NCI-H345 treated with DMSO at 0.1 percent for 48 hours (cell line): ENCODE measurements at regions not wholly inside any gene's neighbourhood (a gene's known extent, or its start where the extent isn't known, plus 50 kb on each side); places are given as distances from the start of the nearest gene placed in this dataset.

ENCODE experiments used
- DNase-seq: peaks from one replicate; lab custom pipeline; 2025; ENCODE audit not compliant: unreplicated experiment; lab: John Stamatoyannopoulos, UW

GRCh38 chr6:26196846-26197635 lies 109.8 kb downstream of the HFE start:
- DNase-seq: peak; percentile 98

GRCh38 chr6:26197636-26197932 lies 110.4 kb downstream of the HFE start:
- DNase-seq: no peak

GRCh38 chr6:26197933-26198721 lies 110.9 kb downstream of the HFE start:
- peak; percentile 74 for DNase-seq

GRCh38 chr6:26198722-26199056 lies 111.5 kb downstream of the HFE start:
- DNase-seq: peak; percentile 74

GRCh38 chr6:26199057-26199772 lies 112.0 kb downstream of the HFE start:
- DNase-seq: peak; percentile 94

GRCh38 chr6:26199773-26200764 lies 112.8 kb downstream of the HFE start:
- DNase-seq: peak; percentile 81

- no peak for DNase-seq
Measured at GRCh38 chr6:26200918-26201721, 113.9 kb downstream of the HFE start.

- DNase-seq: no peak
Measured at GRCh38 chr6:26202201-26202611, 115.0 kb downstream of the HFE start.

GRCh38 chr6:26202811-26203583 lies 115.8 kb downstream of the HFE start:
- no peak for DNase-seq

GRCh38 chr6:26204332-26205160 lies 117.3 kb downstream of the HFE start:
- DNase-seq: peak; percentile 94

GRCh38 chr6:26205161-26205624 lies 118.0 kb downstream of the HFE start:
- DNase-seq: peak; percentile 92

- peak; percentile 80 for DNase-seq
Measured at GRCh38 chr6:26205625-26206574, 118.7 kb downstream of the HFE start.

GRCh38 chr6:26206868-26207801 lies 119.9 kb downstream of the HFE start:
- no peak for DNase-seq

- DNase-seq: no peak
Measured at GRCh38 chr6:26211963-26212362, 124.7 kb downstream of the HFE start.

GRCh38 chr6:26213334-26214075 lies 126.3 kb downstream of the HFE start:
- no peak for DNase-seq
